SU-DHL-6 (cell line): ENCODE measurements at regions not wholly inside any gene's neighbourhood (a gene's known extent, or its start where the extent isn't known, plus 50 kb on each side); places are given as distances from the start of the nearest gene placed in this dataset.

Experiments used
- EZH2phosphoT487 ChIP-seq: fragments of 200-600 bp; sonication (generic), shearing (Covaris generic); conservative IDR thresholded peaks from 2 replicates; pipeline ENCODE4 v1.6.1; 2018; ENCODE audit warnings: mild to moderate bottlenecking, antibody characterized with exemption, low read length, moderate library complexity, mixed read lengths
- TF ChIP-seq, protein P1 (sequence below): fragments of 200-600 bp; sonication (generic); IDR thresholded peaks from one replicate; pipeline ENCODE4 v1.5.1; 2017; ENCODE audit warnings: antibody characterized with exemption, mild to moderate bottlenecking, low read length, moderate library complexity; ENCODE audit not compliant: insufficient read depth, poor library complexity, severe bottlenecking

DNA sequence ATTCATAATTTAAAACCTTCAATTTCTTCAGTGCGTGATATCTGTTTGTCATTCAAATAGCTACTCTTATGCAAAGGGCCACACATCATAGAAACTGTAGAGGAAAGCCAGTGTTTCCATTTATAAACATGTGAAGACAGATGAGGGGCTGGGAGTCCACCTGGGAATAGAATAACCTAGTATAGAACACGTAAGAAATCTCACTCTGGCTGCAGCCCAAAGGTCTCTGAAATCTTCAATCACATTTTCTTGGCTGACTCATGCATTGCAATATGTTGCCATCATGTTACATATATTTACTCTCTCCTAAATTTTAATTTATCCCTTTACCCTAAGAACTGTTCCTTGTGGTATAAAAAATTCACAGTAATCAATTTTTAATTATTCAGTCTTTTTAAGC is 123.2 kb downstream of the ELOVL4 start:
- TF ChIP-seq, protein P1, sequence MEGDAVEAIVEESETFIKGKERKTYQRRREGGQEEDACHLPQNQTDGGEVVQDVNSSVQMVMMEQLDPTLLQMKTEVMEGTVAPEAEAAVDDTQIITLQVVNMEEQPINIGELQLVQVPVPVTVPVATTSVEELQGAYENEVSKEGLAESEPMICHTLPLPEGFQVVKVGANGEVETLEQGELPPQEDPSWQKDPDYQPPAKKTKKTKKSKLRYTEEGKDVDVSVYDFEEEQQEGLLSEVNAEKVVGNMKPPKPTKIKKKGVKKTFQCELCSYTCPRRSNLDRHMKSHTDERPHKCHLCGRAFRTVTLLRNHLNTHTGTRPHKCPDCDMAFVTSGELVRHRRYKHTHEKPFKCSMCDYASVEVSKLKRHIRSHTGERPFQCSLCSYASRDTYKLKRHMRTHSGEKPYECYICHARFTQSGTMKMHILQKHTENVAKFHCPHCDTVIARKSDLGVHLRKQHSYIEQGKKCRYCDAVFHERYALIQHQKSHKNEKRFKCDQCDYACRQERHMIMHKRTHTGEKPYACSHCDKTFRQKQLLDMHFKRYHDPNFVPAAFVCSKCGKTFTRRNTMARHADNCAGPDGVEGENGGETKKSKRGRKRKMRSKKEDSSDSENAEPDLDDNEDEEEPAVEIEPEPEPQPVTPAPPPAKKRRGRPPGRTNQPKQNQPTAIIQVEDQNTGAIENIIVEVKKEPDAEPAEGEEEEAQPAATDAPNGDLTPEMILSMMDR, result no peak
- no peak for TF ChIP-seq EZH2phosphoT487
